Sigmoid colon (tissue), 4 donors: ENCODE measurements at regions not wholly inside any gene's neighbourhood (a gene's known extent, or its start where the extent isn't known, plus 50 kb on each side); places are given as distances from the start of the nearest gene placed in this dataset.

Experiments
- CTCF ChIP-seq, 4 experiments: fragments of 450-650 bp in 3 of 4; fragments of 200-600 bp in 1 of 4; IDR thresholded peaks; one replicate each; pipeline ENCODE4 v1.5.1; 2016 to 2019; ENCODE audit warnings: antibody characterized with exemption in 4 of 4, mild to moderate bottlenecking in 3 of 4, moderate library complexity in 2 of 4
- EP300 ChIP-seq, 4 donors: sonication (generic); formaldehyde crosslinking; IDR thresholded peaks; one replicate each; pipeline ENCODE4 v1.6.1; 2017; ENCODE audit warnings: antibody characterized with exemption in 4 of 4
- POLR2A ChIP-seq, 2 donors: fragments of 450-650 bp; IDR thresholded peaks; one replicate each; pipeline ENCODE4 v1.6.1; 2016; ENCODE audit warnings: antibody characterized with exemption in 2 of 2, mild to moderate bottlenecking in 2 of 2, moderate library complexity in 2 of 2
- POLR2AphosphoS5 ChIP-seq, 4 donors: sonication (generic); formaldehyde crosslinking; IDR thresholded peaks; one replicate each; pipeline ENCODE4 v1.6.1; 2017; ENCODE audit warnings: antibody characterized with exemption in 4 of 4

- TF ChIP-seq CTCF (IDR thresholded peaks at IDR 0.05) (no peak), POLR2A (IDR thresholded peaks at IDR 0.05) (no peak), EP300 (IDR thresholded peaks at IDR 0.05) (no peak), POLR2AphosphoS5 (IDR thresholded peaks at IDR 0.05) (no peak)
Observed at GRCh38 chr2:5983511-5984272, 291.5 kb downstream of the SOX11 start.
